GM19324 (cell line): ENCODE measurements at regions not wholly inside any gene's neighbourhood (a gene's known extent, or its start where the extent isn't known, plus 50 kb on each side); places are given as distances from the start of the nearest gene placed in this dataset.
"Not testable (repeated sequence)": the region's sequence is repeated elsewhere in the genome, so short reads cannot be mapped to it uniquely, and the experiment has no call there.

Experiments used
- ATAC-seq: cut with Tn5 transposase; IDR thresholded peaks from one replicate; pipeline ENCODE4 v1.9.1; 2021; ENCODE audit warnings: mild to moderate bottlenecking, moderate library complexity; ENCODE audit not compliant: unreplicated experiment, low FRiP score

DNA sequence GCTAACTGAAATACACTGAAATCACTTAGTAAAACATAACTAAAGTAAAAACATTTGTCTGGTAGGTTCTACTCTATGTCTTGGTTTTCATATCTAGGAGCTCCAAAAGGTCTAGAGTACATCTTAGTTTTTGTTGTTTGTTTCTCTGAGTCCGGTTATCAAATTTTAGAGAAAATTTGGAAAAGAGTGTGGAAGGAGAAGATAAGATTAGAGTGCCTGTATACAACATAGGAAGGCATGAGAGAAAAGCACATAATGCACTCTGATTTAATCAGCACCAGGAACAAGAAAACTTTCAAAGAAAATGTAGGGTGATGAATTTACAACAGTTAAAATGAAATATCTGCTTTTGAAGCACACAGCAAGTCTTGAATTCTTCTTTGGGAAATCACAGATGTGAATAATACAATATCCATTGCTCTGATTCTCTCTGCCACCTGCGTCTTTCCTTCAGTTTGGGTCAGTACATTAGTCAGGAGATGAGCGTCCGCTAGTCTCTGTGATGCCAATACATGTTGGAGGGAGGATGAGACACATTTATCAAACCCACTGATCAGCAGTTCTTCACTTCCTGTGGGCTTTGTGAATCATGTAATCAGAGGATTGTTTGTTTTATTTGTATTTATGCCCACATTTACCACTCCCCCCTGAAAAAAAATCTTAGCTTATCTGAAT lies 477.8 kb upstream of the GCFC2 start:
- ATAC-seq, result no peak

DNA sequence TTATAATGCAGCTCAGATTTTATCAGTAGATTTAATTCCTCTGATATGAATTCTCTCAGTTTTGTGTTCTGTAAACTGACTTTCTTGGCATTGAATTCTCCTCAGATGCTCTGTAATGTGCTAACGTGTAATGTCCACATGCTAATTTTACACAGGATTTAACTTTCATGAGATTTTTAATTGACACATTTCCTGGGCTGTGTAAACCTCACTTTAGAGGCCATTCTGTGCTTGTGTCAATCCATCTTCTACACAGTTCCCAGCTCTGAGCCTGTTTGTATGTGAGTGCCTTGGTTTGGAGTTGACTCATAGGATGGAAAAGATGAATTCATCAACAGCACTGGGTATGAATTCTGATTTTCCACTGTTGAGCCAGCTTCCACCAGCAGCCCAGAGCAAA lies 476.7 kb upstream of the GCFC2 start:
- no peak for ATAC-seq

GRCh38 chr2:76180676-76181075 lies 470.0 kb upstream of the GCFC2 start:
- ATAC-seq, result no peak

GRCh38 chr2:76178610-76179009 lies 467.9 kb upstream of the GCFC2 start:
- no peak for ATAC-seq

DNA sequence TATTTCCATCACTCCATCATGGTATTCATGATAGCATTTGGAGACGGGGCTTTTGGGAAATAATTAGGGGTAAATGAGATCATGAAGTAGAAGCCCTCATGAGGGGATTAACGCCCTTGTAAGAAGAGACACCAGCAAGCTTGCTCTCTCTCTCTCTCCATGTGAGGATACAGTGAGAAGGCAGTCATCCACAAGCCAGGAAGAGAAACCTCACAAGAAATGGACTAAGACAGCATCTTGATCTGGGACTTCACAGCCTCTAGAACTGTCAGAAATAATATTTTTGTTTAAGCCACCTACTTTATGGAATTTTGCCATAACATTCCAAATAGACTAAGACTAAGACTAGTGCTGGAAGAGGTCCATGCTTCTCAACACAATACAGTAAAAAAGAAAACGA lies 464.6 kb upstream of the GCFC2 start:
- ATAC-seq, result no peak

DNA sequence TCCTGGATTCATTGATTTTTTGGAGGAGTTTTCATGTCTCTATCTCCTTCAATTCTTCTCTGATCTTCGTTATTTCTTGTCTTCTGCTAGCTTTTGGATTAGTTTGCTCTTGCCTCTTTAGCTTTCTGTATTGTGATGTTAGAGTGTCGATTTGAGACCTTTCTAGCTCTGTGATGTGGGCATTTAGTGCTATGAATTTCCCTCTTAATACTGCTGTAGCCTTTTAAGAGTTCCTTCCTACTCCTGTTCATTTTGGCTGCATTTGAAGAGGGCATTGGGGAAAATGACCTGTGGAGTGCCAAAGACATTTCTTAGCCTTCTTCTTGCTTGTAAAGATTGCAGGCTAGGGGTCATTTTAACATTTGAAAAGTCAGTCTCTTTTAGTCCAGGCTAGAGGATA lies 463.8 kb upstream of the GCFC2 start:
- ATAC-seq, result no peak

DNA sequence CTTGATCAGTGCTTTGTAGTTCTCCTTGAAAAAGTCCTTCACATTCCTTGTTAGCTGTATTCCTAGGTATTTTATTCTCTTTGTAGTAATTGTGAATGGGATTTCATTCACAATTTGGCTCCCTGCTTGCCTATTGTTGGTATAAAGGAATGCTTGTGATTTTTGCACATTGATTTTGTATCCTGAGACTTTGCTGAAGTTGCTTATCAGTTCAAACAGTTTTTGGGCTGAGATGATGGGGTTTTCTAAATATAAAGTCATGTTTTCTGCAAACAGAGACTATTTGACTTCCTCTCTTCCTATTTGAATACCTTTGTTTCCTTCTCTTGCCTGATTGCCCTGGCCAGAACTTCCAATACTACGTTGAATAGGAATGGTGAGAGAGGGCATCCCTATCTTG lies 462.5 kb upstream of the GCFC2 start:
- not testable (repeated sequence) for ATAC-seq

DNA sequence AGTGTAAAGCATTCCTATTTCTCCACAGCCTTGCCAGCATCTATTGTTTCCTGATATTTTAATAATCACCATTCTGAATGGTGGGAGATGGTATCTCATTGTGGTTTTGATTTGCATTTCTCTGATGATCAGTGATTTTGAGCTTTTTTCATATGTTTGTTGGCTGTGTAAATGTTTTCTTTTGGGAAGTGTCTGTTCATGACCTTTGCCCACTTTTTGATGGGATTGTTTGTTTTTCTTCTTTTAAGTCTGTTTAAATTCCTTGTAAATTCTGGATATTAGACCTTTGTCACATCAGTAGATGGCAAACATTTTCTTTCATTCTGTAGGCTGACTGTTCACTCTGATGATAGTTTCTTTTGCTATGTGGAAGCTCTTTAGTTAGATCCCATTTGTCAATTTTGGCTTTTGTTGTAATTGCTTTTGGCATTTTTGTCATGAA lies 461.5 kb upstream of the GCFC2 start:
- not testable (repeated sequence) for ATAC-seq

- no peak for ATAC-seq
Measured at GRCh38 chr2:76170856-76171255, 460.1 kb upstream of the GCFC2 start.

GRCh38 chr2:76170009-76170384 lies 459.3 kb upstream of the GCFC2 start:
- ATAC-seq, result no peak

DNA sequence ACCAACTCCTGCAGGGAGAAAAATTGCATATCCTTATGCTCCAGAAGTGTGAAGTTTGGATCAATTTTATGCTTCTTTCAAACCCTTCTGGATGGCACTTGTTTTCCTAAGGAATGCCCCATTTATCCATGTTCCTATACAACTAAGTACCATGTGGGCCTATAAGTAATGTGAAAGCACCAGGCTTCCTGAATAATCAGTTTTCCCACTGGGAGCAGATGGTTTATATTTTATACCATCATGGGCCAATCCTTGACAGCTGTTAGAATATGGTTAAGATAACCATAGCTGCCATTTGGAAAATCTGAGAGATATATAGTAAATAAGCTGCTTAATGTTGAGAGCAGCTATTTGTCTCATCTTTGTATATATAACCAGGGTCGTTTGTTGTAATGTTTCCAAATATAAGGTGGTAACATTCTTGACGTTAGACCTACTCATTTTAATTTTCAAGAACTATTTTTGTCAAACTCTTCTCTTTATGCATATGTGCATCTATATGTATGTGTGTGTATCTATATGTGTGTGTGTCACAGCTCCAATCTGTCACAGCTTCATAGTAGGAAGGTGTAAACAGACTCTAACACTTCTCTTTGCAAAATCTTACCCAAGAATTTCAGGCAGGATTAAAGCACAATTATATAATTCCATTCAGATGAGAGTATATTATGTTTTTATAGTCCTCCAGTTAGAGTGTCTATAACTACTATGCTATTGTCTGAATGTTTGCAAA lies 458.7 kb upstream of the GCFC2 start:
- ATAC-seq, result no peak

- no peak for ATAC-seq
Measured at GRCh38 chr2:76163860-76164259, 453.1 kb upstream of the GCFC2 start.

- ATAC-seq, result no peak
Measured at GRCh38 chr2:76160670-76161069, 450.0 kb upstream of the GCFC2 start.

- ATAC-seq, result no peak
Measured at GRCh38 chr2:76159042-76159648, 448.4 kb upstream of the GCFC2 start.

- ATAC-seq, result no peak
Measured at GRCh38 chr2:76157531-76157930, 446.8 kb upstream of the GCFC2 start.

DNA sequence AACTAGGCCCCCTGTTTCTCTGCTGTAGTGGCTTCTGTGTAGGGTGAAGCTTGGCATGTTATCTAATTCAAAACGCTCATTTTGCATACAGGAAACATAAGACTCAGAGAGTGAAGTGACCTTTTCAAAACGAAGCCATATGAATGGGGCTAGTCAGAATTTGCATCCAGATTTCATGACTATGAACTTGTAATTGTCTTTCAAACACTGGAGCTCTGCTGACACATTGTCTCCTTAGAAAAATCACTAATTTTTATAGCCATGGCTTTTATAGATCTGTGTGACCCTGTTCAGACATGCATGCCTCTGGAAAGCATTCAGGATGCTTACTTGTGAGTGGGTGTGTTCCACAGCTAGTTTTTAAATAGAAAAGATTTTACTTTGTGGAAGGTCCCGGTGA lies 444.3 kb upstream of the GCFC2 start:
- ATAC-seq, result no peak

GRCh38 chr2:76149846-76150245 lies 439.1 kb upstream of the GCFC2 start:
- ATAC-seq, result no peak

GRCh38 chr2:76139303-76139702 lies 428.6 kb upstream of the GCFC2 start:
- ATAC-seq, result not testable (repeated sequence)

DNA sequence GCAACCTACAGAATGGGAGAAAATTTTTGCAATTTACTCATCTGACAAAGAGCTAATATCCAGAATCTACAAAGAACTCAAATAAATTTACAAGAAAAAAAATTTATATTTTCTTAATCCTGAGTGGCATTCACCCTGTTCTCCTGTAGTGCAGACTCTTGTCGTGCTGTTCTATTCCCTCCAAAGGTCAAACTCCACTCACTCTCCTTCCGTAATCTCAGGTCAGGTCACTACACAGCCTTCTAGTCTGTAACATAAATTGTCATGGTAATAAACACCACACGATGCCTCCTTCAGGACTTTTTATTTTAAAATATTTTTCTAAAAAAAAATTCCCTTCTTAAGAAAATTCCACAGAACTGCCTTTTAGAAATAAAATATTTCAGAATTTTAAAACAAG lies 417.9 kb upstream of the GCFC2 start:
- no peak for ATAC-seq

- no peak for ATAC-seq
Measured at GRCh38 chr2:76120176-76120575, 409.5 kb upstream of the GCFC2 start.

DNA sequence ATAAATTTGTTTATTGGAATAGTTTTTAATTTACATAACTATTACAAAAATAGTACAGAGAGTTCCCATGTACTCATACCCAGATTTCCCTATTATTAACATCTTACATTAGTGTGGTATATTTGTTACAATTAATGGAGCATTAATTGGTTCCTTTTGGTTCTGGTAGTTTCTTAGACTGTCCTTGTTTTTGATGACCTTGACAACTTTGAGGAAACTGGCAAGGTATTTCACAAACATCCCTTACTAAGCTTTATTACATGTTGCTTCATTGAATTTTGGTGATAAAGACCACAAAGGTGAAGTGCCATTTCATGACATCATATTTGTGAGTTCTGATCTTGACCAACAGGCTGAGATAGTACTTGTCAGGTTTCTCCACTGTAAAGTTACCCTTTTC lies 379.0 kb upstream of the GCFC2 start:
- no peak for ATAC-seq

GRCh38 chr2:76083248-76083647 lies 372.5 kb upstream of the GCFC2 start:
- ATAC-seq, result no peak
